GM12878 (cell line): ENCODE measurements at regions not wholly inside any gene's neighbourhood (a gene's known extent, or its start where the extent isn't known, plus 50 kb on each side); places are given as distances from the start of the nearest gene placed in this dataset.

Experiments used
- CTCF ChIP-seq, 3 experiments: IDR thresholded peaks in 2 of 3; conservative IDR thresholded peaks in 1 of 3; 2 replicates each; pipeline ENCODE4 v1.5.1; 2011; ENCODE audit warnings: low read depth in 3 of 3, low read length in 3 of 3, mild to moderate bottlenecking in 3 of 3, control low read depth in 2 of 3, moderate library complexity in 2 of 3, inconsistent platforms in 1 of 3, mixed read lengths in 1 of 3; ENCODE audit not compliant: control insufficient read depth in 2 of 3, insufficient read depth in 1 of 3; ENCODE audit errors: extremely low read depth in 1 of 3
- FOXK2 ChIP-seq: fragments of 450-650 bp; IDR thresholded peaks from 2 replicates; pipeline ENCODE4 v1.6.1; 2017; ENCODE audit warnings: mild to moderate bottlenecking, moderate library complexity
- RFX5 ChIP-seq: IDR thresholded peaks from 2 replicates; pipeline ENCODE4 v1.6.1; 2011; ENCODE audit warnings: low read depth, low read length, improper control_type of control experiment
- YY1 ChIP-seq: IDR thresholded peaks from 2 replicates; pipeline ENCODE4 v1.6.1; 2011; ENCODE audit warnings: low read depth, mild to moderate bottlenecking, low read length

- TF ChIP-seq FOXK2: no peak
- TF ChIP-seq CTCF (IDR thresholded peaks at IDR 0.05 in 2 of 3, conservative IDR thresholded peaks at IDR 0.05 in 1 of 3; ENCODE audit: control insufficient read depth in 2 of 3, extremely low read depth in 1 of 3, insufficient read depth in 1 of 3, low read depth in 3 of 3, low read length in 3 of 3): no peak
- TF ChIP-seq RFX5: no peak
- TF ChIP-seq YY1: no peak
Observed at GRCh38 chr7:19491371-19491770, 217.5 kb downstream of the POLR1F start.
